ENCODE measurements at regions not wholly inside any gene's neighbourhood (a gene's known extent, or its start where the extent isn't known, plus 50 kb on each side); places are given as distances from the start of the nearest gene placed in this dataset.

GRCh38 chr2:19141234-19142004 lies 217.0 kb downstream of the OSR1 start:
- TF ChIP-seq CTCF (IDR thresholded peaks at IDR 0.05; ENCODE audit: insufficient read depth, missing control alignments) = no peak
- DNase-seq (ENCODE audit: insufficient read length, low spot score) = no peak
- FAIRE-seq = no peak

- DNase-seq (ENCODE audit: insufficient read length, low spot score) = no peak
- no peak for FAIRE-seq
- no peak for TF ChIP-seq CTCF (IDR thresholded peaks at IDR 0.05; ENCODE audit: insufficient read depth, missing control alignments)
These were observed 217.8 kb downstream of the OSR1 start for GRCh38 chr2:19140463-19141208.

GRCh38 chr2:19139386-19139785 lies 219.0 kb downstream of the OSR1 start:
- no peak for TF ChIP-seq CTCF (IDR thresholded peaks at IDR 0.05; ENCODE audit: insufficient read depth, missing control alignments)
- DNase-seq (ENCODE audit: insufficient read length, low spot score) = no peak
- no peak for FAIRE-seq

- FAIRE-seq (no peak), DNase-seq (ENCODE audit: insufficient read length, low spot score) (no peak)
- TF ChIP-seq CTCF (IDR thresholded peaks at IDR 0.05; ENCODE audit: insufficient read depth, missing control alignments) = no peak
These were observed 220.1 kb downstream of the OSR1 start for GRCh38 chr2:19138264-19138825.

- TF ChIP-seq CTCF (IDR thresholded peaks at IDR 0.05; ENCODE audit: insufficient read depth, missing control alignments) = no peak
- FAIRE-seq (no peak), DNase-seq (ENCODE audit: insufficient read length, low spot score) (no peak)
These were observed 221.0 kb downstream of the OSR1 start for GRCh38 chr2:19137433-19137832.

GRCh38 chr2:19132967-19133366 lies 225.5 kb downstream of the OSR1 start:
- DNase-seq (ENCODE audit: insufficient read length, low spot score) = no peak
- FAIRE-seq = no peak
- TF ChIP-seq CTCF (IDR thresholded peaks at IDR 0.05; ENCODE audit: insufficient read depth, missing control alignments) = no peak

Measured in D721Med (cell line).